ENCODE measurements at regions not wholly inside any gene's neighbourhood (a gene's known extent, or its start where the extent isn't known, plus 50 kb on each side); places are given as distances from the start of the nearest gene placed in this dataset.

DNA sequence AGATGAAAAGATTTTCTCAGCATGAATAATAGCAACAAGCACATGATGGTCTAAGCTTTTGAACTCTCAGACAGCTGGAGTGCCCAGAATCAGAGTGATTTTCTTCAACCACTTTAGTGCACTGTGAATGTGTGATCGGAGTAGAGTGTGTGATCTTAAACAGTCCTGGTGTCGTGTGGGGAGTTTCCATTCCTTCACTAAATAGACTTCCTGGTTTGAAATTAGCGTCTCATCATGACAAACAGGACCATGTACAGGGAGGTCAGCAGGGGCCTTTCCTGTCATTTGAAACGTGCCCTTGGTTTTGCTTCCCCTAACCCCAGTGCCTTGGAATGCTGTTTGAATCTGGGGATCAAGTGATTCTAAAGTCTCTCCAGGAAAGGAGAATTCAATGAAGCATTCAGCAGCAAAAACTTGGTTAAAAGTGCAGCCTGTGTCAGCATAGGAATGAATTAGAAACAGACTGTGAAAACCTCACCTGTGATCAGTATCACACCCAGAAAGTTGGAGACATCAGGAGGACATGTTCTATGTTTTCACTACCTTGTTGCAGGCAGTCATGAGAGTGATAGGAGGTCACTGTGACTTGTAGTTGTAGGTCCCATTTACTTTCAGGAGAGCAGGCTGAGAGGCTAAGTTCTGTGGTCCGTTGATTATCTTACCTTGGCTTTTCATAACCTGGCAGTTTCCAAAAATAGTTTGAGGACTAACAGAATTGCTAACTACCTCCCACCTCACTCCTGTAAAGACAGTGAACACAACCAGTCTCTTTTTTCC is 400.3 kb downstream of the MTX2 start:
- peaks cover 38% of the 10 kb centered on the region for H3K27me3 Mint-ChIP-seq
- H3K27ac Mint-ChIP-seq = no peak overlapping the region
- DNase-seq = no peak
- no peaks in the 10 kb centered on the region for H3K9me3 Mint-ChIP-seq
- no peak overlapping the region for H3K4me3 Mint-ChIP-seq
- intact Hi-C loops (cut with micrococcal nuclease) = no loop called here
- no peaks in the 10 kb centered on the region for H3K4me1 Mint-ChIP-seq
- no peaks in the 10 kb centered on the region for H3K36me3 Mint-ChIP-seq (ENCODE audit: low read depth)

DNA sequence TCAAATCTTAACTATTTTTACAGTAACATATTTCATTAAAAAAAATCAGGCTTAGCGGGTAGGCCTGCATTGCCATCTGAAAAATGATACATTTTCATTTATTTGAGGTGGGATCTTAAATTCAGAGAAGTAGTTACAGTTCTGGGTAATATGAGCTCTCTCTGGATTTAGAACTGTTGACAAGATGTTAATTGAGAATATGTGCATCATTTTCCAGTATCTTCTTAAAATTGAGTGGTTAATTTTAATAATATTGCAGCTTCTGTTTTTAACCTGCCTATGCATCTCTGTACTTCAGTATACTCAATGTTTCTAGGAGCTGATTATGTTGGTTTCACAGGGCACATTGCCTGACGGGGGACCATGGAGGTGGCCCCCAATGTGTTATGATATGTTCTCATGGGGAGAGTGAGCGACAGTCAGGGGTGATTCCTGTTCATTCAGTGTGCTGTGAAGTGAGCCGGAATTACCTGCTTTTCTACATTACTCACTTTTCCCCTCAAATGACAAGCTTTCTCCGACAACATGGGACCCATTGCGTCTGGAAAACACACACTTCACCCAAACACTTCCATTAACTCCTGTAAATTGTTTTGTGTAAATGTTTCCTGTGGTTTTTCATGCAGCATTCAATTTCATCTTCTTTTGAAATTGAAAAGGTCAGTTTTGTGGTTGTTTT is 406.2 kb downstream of the MTX2 start:
- H3K27ac Mint-ChIP-seq = no peak overlapping the region
- H3K4me1 Mint-ChIP-seq = no peaks in the 10 kb centered on the region
- no peak overlapping the region for H3K4me3 Mint-ChIP-seq
- DNase-seq = no peak
- intact Hi-C loops (cut with micrococcal nuclease) = no loop called here
- peaks cover 27% of the 10 kb centered on the region for H3K27me3 Mint-ChIP-seq
- no peaks in the 10 kb centered on the region for H3K9me3 Mint-ChIP-seq
- H3K36me3 Mint-ChIP-seq (ENCODE audit: low read depth) = no peaks in the 10 kb centered on the region

DNA sequence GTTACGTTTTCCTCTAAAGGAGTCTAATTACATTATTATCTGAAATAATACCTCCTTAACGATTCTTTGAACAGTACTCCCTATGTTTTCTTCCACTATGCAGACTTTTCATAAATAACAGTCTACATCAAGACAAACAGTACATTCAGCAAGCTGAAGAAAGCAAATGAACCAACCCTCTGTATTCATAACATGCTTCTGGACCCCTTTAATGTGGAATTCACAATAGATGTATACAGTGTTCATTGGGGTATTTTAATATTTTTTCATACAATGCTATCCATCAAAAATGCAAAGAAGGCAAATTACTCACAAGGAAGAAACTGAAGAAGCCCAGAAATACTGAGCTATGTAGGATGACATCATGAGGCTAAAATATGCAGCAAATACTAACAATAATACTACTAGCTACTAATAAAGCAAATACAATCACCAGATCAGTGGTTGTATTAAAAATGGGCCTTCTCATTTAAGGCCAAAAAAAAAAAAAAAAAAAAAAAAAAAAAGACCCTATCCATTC is 408.6 kb downstream of the MTX2 start:
- DNase-seq = no peak
- no peaks in the 10 kb centered on the region for H3K36me3 Mint-ChIP-seq (ENCODE audit: low read depth)
- no peak overlapping the region for H3K27ac Mint-ChIP-seq
- H3K4me3 Mint-ChIP-seq = no peak overlapping the region
- H3K9me3 Mint-ChIP-seq = no peaks in the 10 kb centered on the region
- intact Hi-C loops (cut with micrococcal nuclease) = no loop called here
- peaks cover 25% of the 10 kb centered on the region for H3K27me3 Mint-ChIP-seq
- H3K4me1 Mint-ChIP-seq = no peaks in the 10 kb centered on the region

DNA sequence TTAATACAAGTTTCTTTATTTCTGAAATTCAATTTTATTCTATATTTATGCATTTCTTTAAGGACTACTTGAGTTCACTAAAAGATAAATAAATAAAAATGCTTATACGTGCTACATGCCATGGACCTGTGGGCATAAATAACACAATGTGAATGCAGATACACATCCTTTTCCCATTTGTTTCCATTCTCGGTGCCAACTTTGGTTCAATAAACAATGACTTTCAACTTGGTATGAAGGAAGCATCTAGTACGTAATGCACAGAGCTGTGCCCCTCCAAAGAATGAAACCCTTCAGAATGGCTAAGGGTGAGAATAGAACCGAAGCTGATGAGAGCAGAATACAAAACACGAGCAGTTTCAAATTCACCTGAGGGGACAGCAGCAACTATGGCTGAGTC is 409.3 kb downstream of the MTX2 start:
- Mint-ChIP-seq H3K9me3 (no peaks in the 10 kb centered on the region), H3K36me3 (ENCODE audit: low read depth) (no peaks in the 10 kb centered on the region), H3K4me3 (no peak overlapping the region), H3K4me1 (no peaks in the 10 kb centered on the region), H3K27me3 (peaks cover 29% of the 10 kb centered on the region), H3K27ac (no peak overlapping the region)
- intact Hi-C loops (cut with micrococcal nuclease) = no loop called here
- no peak for DNase-seq

DNA sequence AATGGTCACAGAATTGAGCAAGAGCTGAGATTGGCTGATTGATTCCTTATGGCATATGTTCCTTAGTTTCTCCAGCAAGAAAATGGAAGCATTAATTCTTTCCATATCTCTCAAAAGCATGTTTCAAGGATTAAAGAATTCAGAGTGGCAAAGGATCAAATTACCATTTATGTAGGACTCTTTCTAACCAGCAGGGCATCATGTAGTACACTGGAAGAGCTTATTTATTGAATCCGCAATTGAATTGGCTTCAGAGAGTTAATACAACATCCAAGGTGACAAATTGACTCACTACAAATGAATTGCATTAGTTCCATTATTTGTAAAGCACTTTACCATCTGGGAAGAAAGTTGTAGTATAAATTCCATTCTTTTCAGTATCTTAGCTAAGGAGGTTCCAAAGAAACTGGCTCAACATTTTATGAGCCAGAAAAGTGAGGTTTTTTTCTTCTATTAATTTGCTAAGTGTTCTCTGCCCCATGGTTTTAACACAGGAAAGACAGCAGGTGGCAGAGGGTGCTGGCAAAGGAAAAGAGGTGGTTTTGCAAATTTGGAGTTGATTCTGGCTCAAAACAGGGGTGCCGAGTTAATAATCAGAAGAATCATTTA is 409.9 kb downstream of the MTX2 start:
- intact Hi-C loops (cut with micrococcal nuclease) = no loop called here
- Mint-ChIP-seq H3K36me3 (ENCODE audit: low read depth) (no peaks in the 10 kb centered on the region), H3K9me3 (no peaks in the 10 kb centered on the region), H3K27me3 (peaks cover 28% of the 10 kb centered on the region), H3K27ac (no peak overlapping the region), H3K4me3 (no peak overlapping the region), H3K4me1 (no peaks in the 10 kb centered on the region)
- no peak for DNase-seq

DNA sequence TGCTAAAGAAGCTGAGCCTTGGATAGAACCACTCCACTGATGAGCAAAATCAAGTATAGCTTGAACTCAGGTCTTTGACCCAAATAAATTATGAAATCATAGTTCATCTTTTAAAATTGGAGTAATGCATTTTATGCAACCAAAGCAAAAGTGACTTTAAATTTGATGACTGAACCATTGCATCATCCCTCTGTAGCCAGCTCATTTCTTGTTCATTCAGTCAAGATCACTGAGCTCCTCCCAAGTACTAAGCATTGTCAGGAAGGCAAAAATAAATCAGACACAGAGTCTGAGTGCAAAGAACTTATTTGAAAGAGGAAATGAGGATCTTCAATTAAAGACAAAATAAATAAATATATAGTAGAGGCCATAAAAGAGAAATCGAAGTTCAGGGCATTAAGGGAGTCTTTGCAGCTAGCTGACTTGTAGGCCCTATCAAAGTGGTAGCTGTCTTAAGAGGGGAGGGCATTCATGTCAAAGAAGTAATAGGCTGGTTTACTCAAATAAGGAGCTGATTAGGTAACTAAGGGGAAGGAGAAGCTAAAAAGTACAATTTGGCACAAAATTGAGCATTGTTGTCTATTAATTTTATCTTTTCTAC is 411.8 kb downstream of the MTX2 start:
- H3K36me3 Mint-ChIP-seq (ENCODE audit: low read depth) = no peaks in the 10 kb centered on the region
- peaks cover 31% of the 10 kb centered on the region for H3K27me3 Mint-ChIP-seq
- intact Hi-C loops (cut with micrococcal nuclease) = no loop called here
- no peaks in the 10 kb centered on the region for H3K9me3 Mint-ChIP-seq
- no peak overlapping the region for H3K4me3 Mint-ChIP-seq
- H3K27ac Mint-ChIP-seq = no peak overlapping the region
- H3K4me1 Mint-ChIP-seq = no peaks in the 10 kb centered on the region
- DNase-seq = no peak

DNA sequence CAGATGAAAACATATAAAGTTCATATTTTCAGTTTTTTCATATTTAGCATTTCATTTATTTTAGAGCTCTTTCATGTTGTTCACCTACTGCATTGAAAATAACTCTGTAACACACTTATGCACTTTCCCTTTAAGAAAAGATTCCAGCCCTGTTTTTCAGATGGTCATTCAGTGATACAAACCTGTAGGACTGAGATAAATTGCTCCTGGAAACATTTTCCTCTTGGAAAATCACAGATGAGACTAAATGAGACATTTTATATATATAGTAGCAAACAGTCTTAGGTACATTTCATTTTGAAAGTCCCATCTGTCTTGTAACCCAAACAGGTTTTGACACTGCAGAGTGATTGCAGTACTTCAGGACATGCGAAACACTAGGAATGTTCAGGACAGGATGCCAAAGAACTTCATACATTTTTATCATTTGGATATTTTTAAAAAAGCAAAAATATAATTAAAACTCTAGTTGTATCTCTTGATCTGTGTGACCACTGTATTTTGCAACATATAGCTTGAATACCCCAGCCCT is 412.4 kb downstream of the MTX2 start:
- intact Hi-C loops (cut with micrococcal nuclease) = no loop called here
- Mint-ChIP-seq H3K27ac (no peak overlapping the region), H3K9me3 (no peaks in the 10 kb centered on the region), H3K4me3 (no peak overlapping the region), H3K27me3 (peaks cover 30% of the 10 kb centered on the region), H3K36me3 (ENCODE audit: low read depth) (no peaks in the 10 kb centered on the region), H3K4me1 (no peaks in the 10 kb centered on the region)
- no peak for DNase-seq

DNA sequence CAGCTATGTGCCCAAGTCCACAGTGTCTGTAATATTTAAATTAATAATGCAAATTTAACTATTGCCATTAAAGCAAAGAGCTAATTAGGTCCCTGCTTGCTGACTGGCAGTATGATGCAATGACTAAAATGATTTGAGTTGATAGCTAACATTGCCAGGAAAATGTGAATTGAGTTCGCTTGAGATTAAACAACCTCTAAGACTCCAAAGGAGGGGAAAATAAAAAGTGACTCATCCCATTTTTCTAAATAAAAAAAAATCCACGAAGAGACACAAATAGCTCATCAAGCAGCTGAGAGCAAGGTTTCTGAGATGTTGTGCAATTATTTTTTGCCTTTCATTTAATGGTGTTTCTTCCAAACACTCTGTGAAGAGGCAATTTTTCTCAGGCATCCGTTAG is 413.0 kb downstream of the MTX2 start:
- Mint-ChIP-seq H3K36me3 (ENCODE audit: low read depth) (no peaks in the 10 kb centered on the region), H3K27me3 (peaks cover 27% of the 10 kb centered on the region), H3K4me1 (no peaks in the 10 kb centered on the region), H3K27ac (no peak overlapping the region), H3K4me3 (no peak overlapping the region), H3K9me3 (no peaks in the 10 kb centered on the region)
- intact Hi-C loops (cut with micrococcal nuclease) = no loop called here
- no peak for DNase-seq

DNA sequence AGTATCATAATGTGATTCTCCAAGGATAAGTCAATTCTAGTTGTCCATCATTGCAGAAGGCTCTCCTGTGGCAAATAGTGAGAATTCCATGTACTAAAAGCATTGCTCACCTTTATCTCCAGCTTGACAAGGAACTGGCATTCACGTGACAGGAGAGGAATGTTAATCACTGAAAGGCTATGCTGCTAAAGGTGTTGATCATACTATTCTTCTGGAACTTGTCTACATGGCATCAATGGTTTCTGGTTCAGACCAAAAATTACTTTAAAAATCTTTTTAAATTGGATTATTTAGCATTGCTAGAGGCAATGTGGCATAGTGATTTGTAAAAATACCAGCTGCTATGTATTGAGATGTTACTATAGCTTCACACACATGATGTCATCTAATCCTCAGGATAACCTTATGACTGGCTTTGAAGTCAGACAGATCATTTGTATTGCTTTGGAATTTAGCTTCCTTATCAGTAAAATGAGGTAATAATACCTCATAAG is 414.4 kb downstream of the MTX2 start:
- no peaks in the 10 kb centered on the region for H3K36me3 Mint-ChIP-seq (ENCODE audit: low read depth)
- no peak for DNase-seq
- no peak overlapping the region for H3K4me3 Mint-ChIP-seq
- no peaks in the 10 kb centered on the region for H3K4me1 Mint-ChIP-seq
- H3K27me3 Mint-ChIP-seq = peaks cover 29% of the 10 kb centered on the region
- no peaks in the 10 kb centered on the region for H3K9me3 Mint-ChIP-seq
- no peak overlapping the region for H3K27ac Mint-ChIP-seq
- intact Hi-C loops (cut with micrococcal nuclease) = no loop called here

DNA sequence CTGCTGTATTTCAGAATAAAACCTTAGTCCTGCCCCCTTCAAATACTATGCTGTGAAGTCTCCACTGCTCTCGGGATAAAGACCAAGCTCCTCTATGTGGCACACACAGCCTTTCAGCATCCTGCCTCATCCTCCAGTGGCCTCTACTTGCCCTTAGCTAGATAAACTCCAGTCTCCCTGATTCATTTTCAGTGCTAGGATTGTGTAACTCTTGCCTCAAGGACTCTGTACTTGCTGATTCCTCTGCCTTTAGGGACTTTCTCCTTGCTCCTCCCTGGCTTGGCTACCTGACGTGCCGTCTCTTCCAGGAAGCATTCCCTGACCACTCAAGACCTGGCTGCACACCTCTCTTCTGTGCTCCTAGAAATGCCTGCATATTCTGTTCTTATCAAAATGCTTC is 416.7 kb downstream of the MTX2 start:
- intact Hi-C loops (cut with micrococcal nuclease) = no loop called here
- Mint-ChIP-seq H3K27me3 (peaks cover 32% of the 10 kb centered on the region), H3K36me3 (ENCODE audit: low read depth) (no peaks in the 10 kb centered on the region), H3K4me1 (no peaks in the 10 kb centered on the region), H3K27ac (no peak overlapping the region), H3K9me3 (no peaks in the 10 kb centered on the region), H3K4me3 (no peak overlapping the region)
- no peak for DNase-seq

DNA sequence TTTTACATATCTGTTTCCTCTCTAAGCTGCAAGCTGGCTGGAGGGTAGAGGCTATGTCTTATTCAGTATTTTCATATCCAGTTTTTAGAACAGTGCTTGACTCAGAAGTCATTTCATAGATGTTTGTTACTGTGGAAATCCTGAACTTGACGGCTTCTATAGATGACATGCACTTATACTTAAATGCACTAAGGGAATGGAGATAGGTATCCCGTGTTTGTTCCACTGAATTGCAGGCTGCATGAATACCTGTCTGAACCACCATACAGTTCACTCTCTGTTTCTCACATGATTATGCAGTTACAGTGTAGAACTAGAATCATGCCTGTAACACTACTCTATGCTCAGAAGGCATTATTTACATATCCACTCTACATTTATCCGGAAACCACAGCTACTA is 417.1 kb downstream of the MTX2 start:
- Mint-ChIP-seq H3K4me1 (no peaks in the 10 kb centered on the region), H3K36me3 (ENCODE audit: low read depth) (no peaks in the 10 kb centered on the region), H3K9me3 (no peaks in the 10 kb centered on the region), H3K4me3 (no peak overlapping the region), H3K27me3 (peaks cover 32% of the 10 kb centered on the region), H3K27ac (no peak overlapping the region)
- intact Hi-C loops (cut with micrococcal nuclease) = no loop called here
- DNase-seq = no peak

DNA sequence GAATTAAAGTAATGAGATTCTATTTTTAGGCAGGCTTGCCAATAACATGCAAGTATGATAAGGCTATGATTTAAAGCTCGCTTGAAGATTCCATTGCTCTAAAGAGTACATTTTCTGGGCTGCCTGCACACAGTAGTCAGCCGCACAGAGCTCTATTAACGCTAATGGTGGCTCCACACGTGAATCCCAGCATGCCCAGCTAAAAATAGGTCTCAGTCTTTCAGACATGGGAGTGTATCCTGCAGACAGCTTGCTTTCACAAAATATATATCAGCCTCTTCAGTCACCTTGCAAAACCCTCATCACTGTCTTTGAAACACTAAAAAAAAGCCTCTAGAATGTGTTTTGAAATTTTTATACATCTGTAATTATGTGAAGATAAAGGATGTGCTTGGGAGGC is 418.1 kb downstream of the MTX2 start:
- no peaks in the 10 kb centered on the region for H3K9me3 Mint-ChIP-seq
- H3K27me3 Mint-ChIP-seq = peaks cover 33% of the 10 kb centered on the region
- H3K4me3 Mint-ChIP-seq = no peak overlapping the region
- intact Hi-C loops (cut with micrococcal nuclease) = no loop called here
- DNase-seq = no peak
- no peaks in the 10 kb centered on the region for H3K36me3 Mint-ChIP-seq (ENCODE audit: low read depth)
- no peaks in the 10 kb centered on the region for H3K4me1 Mint-ChIP-seq
- no peak overlapping the region for H3K27ac Mint-ChIP-seq

DNA sequence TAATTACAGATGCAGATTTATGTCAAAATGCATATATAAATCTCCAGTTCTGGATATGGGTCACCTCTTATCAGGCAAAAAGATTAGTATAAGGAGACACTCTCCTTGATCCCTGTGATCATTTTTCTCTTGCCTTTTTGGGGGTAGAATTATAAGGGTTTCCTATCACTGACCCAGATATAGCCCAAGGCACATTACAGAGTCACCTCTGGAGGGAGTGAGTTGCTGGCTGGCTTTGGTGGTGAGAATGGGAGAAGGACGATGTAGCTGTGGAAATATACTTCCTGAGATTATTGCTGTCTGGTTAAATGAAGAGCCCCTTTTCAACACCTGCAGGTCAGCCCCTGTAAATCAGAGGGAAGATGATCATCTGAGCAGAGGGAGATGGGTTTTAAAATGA is 418.7 kb downstream of the MTX2 start:
- no peak for DNase-seq
- no peak overlapping the region for H3K4me3 Mint-ChIP-seq
- no peaks in the 10 kb centered on the region for H3K36me3 Mint-ChIP-seq (ENCODE audit: low read depth)

DNA sequence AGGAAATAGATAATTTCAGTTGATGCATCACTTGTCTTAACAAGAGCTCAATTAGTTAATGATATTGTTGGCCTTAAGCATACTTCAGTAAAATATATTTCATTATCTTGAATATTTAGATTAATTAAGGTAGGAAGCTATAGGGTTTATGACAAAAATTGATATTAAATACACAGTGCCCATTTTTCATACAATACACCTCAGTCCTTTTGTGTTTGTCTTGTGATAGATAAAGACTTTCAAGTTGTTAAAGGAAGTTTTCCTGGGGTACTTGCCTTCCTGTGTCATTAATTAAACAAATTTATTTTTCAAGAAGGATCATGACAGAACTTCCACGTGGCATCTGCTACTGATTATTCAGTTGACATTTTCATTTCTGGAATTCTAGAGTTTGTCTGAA is 420.5 kb downstream of the MTX2 start:
- DNase-seq = no peak
- no peak overlapping the region for H3K27ac Mint-ChIP-seq
- no peaks in the 10 kb centered on the region for H3K9me3 Mint-ChIP-seq
- H3K27me3 Mint-ChIP-seq = peaks cover 26% of the 10 kb centered on the region
- H3K4me3 Mint-ChIP-seq = no peak overlapping the region
- no peaks in the 10 kb centered on the region for H3K4me1 Mint-ChIP-seq
- intact Hi-C loops (cut with micrococcal nuclease) = no loop called here
- no peaks in the 10 kb centered on the region for H3K36me3 Mint-ChIP-seq (ENCODE audit: low read depth)

More for the DNA sequence above, 418.7 kb downstream of the MTX2 start:
- no peaks in the 10 kb centered on the region for H3K4me1 Mint-ChIP-seq
- H3K9me3 Mint-ChIP-seq = no peaks in the 10 kb centered on the region
- peaks cover 31% of the 10 kb centered on the region for H3K27me3 Mint-ChIP-seq
- intact Hi-C loops (cut with micrococcal nuclease) = no loop called here
- H3K27ac Mint-ChIP-seq = no peak overlapping the region

All from activated CD4-positive, alpha-beta T cell treated with anti-CD3 and anti-CD28 coated beads, Interleukin-2, amount 10 ng/mL, durations not matched to agents 24 days and 14 days (primary cell).